HG03095 (cell line): ENCODE measurements at regions not wholly inside any gene's neighbourhood (a gene's known extent, or its start where the extent isn't known, plus 50 kb on each side); places are given as distances from the start of the nearest gene placed in this dataset.
"Not testable (repeated sequence)": the region's sequence is repeated elsewhere in the genome, so short reads cannot be mapped to it uniquely, and the experiment has no call there.

Source experiments
- ATAC-seq: cut with Tn5 transposase; IDR thresholded peaks from one replicate; pipeline ENCODE4 v1.9.1; 2021; ENCODE audit warnings: moderate library complexity; ENCODE audit not compliant: unreplicated experiment

GRCh38 chr9:26789959-26790358 is 102.6 kb downstream of the CAAP1 start:
- no peak for ATAC-seq

DNA sequence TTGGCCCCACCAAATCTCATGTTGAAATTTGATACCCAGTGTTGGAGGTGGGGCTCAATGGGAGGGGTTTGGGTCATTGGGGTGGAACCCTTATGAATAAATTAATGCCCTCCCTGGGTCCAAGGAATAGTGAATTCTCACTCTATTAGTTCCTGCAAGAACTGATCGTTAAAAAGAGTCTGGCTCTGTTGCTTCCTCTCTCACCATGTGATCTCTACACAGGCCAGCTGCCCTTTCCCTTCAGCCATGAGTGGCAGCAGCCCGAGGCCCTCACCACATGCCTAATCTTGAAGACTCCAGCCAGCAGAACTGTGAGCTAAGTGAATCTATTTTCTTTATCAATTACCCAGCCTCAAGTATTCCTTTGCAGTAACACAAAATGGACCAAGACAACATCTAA is 106.0 kb downstream of the CAAP1 start:
- no peak for ATAC-seq

GRCh38 chr9:26782899-26783298 is 109.7 kb downstream of the CAAP1 start:
- ATAC-seq = no peak

- ATAC-seq = no peak
Observed at GRCh38 chr9:26781906-26782305, 110.7 kb downstream of the CAAP1 start.

- not testable (repeated sequence) for ATAC-seq
Observed at GRCh38 chr9:26780307-26780706, 112.3 kb downstream of the CAAP1 start.

- ATAC-seq = no peak
Observed at GRCh38 chr9:26779062-26779461, 113.5 kb downstream of the CAAP1 start.

DNA sequence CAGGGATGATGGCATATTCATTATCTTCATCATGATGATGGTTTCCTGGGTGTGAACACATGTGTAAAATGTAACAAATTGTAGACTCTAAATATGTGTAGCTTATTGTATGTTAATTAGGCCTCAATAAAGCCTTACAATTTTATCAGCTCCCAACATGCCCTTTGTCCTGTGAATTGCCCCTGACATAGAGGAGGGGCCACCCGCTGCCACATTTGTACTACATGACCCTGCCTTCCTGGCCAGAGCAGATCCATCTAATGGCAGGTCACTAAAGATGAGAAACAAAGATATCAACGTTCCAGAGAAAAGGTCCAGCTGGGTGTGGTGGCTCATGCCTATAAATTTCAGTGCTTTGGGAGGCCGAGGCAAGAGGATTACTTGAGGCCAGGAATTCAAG is 117.2 kb downstream of the CAAP1 start:
- no peak for ATAC-seq

GRCh38 chr9:26773056-26773455 is 119.5 kb downstream of the CAAP1 start:
- ATAC-seq = no peak

- ATAC-seq = no peak
Observed at GRCh38 chr9:26770821-26771220, 121.8 kb downstream of the CAAP1 start.

- ATAC-seq = no peak
Observed at GRCh38 chr9:26768145-26768544, 124.5 kb downstream of the CAAP1 start.

GRCh38 chr9:26760675-26761074 is 131.9 kb downstream of the CAAP1 start:
- no peak for ATAC-seq

DNA sequence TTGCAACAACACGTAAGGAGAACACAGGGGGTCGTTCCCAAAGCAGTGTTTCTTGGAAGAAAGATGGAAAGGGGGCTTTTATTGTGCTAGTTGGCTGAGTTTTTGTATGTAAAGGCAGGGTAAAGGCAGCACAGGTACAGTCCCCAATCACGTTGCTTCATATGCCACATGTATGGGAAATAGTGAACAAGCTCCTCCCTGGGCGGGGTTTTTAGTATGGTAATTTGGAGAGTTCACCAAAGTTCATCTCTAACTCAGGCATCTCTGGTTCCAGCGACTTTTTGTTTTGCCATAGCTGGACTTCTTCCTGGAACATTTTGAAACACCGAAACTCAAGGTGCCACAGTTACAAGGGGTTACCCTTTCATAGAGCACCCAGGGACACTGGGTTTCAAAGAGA is 133.9 kb downstream of the CAAP1 start:
- ATAC-seq = no peak

GRCh38 chr9:26756881-26757280 is 135.7 kb downstream of the CAAP1 start:
- no peak for ATAC-seq

GRCh38 chr9:26755476-26755875 is 137.1 kb downstream of the CAAP1 start:
- no peak for ATAC-seq

GRCh38 chr9:26754509-26755164 is 138.0 kb downstream of the CAAP1 start:
- ATAC-seq = no peak

GRCh38 chr9:26753971-26754370 is 138.6 kb downstream of the CAAP1 start:
- ATAC-seq = no peak

- no peak for ATAC-seq
Observed at GRCh38 chr9:26750162-26750561, 142.4 kb downstream of the CAAP1 start.

DNA sequence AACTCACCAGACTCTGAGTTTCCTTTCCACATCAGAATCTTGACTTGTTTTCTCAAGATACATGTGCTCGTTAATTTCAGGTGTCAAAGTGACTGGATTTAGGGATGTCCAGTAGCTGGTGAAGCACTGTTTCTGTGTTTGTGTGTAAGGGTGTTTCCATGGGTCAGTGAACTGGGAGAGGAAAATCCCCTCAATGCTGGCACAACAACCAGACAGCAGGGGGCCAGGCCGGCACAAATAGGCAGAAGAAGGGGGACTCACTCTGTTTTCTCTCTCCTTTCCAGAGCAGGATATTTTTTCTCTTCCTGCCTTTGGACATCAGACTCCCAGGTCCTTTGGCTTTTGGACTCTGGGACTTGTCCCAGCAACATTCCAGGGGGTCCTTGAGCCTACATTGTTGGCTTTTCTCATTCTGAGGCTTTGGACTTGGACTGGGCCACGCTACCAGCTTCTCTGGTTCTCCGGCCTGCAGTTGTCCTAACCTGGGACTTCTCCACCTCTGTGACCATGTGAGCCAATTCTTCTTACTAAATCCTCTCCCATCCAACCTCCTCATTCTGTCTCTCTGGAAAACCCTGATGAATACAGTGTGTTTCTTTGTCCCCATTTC is 144.0 kb downstream of the CAAP1 start:
- ATAC-seq = no peak

GRCh38 chr9:26747611-26748010 is 145.0 kb downstream of the CAAP1 start:
- ATAC-seq = no peak

- ATAC-seq = peak; percentile 89
Observed at GRCh38 chr9:26746357-26747072, 146.1 kb downstream of the CAAP1 start.

GRCh38 chr9:26745111-26745510 is 147.5 kb downstream of the CAAP1 start:
- ATAC-seq = no peak
